ENCODE measurements at regions not wholly inside any gene's neighbourhood (a gene's known extent, or its start where the extent isn't known, plus 50 kb on each side); places are given as distances from the start of the nearest gene placed in this dataset.

DNA sequence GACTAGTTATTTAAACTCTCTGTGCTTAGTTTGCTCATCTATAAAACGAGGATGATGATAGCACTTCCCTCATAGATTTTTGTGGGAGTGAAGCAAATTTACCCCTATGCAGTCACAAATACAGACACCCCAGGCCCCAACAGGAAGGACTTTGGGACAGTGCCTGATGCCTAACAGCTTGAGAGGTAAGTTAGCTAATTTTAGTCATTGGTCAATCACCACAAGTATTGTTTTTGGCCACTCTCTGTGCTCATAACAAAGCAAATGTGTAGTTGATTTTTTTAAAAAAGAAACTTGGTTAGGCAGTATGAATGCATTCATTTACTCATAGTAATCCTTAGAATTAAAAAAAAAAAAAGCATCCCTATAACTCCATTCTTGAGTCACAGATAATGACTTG lies 1590.7 kb upstream of the TENM3 start:
- TF ChIP-seq CTCF (conservative IDR thresholded peaks at IDR 0.05; ENCODE audit: low read depth, low read length) (no peak), EZH2 (IDR thresholded peaks at IDR 0.05; ENCODE audit: borderline replicate concordance, low read depth, low read length, poor library complexity, severe bottlenecking) (no peak)
